ENCODE measurements at regions not wholly inside any gene's neighbourhood (a gene's known extent, or its start where the extent isn't known, plus 50 kb on each side); places are given as distances from the start of the nearest gene placed in this dataset.

- no peak for DNase-seq
These were observed 1507.1 kb downstream of the UQCRFS1 start for GRCh38 chr19:27705896-27706295.

- no peak for DNase-seq
These were observed 1518.4 kb downstream of the UQCRFS1 start for GRCh38 chr19:27694361-27695055.

- DNase-seq: no peak
These were observed 1521.0 kb downstream of the UQCRFS1 start for GRCh38 chr19:27691991-27692390.

- no peak for DNase-seq
These were observed 1523.2 kb downstream of the UQCRFS1 start for GRCh38 chr19:27689734-27690241.

GRCh38 chr19:27684293-27684692, 1528.7 kb downstream of the UQCRFS1 start:
- no peak for DNase-seq

GRCh38 chr19:27681972-27682371, 1531.0 kb downstream of the UQCRFS1 start:
- DNase-seq: no peak

- no peak for DNase-seq
These were observed 1533.0 kb downstream of the UQCRFS1 start for GRCh38 chr19:27679905-27680304.

- DNase-seq: no peak
These were observed 1533.6 kb downstream of the UQCRFS1 start for GRCh38 chr19:27679399-27679798.

- no peak for DNase-seq
These were observed 1536.1 kb downstream of the UQCRFS1 start for GRCh38 chr19:27676877-27677276.

GRCh38 chr19:27676334-27676733, 1536.6 kb downstream of the UQCRFS1 start:
- DNase-seq: no peak

GRCh38 chr19:27675771-27676170, 1537.2 kb downstream of the UQCRFS1 start:
- DNase-seq: no peak

- no peak for DNase-seq
These were observed 1538.2 kb downstream of the UQCRFS1 start for GRCh38 chr19:27674701-27675100.

GRCh38 chr19:27673986-27674385, 1539.0 kb downstream of the UQCRFS1 start:
- DNase-seq: no peak

- no peak for DNase-seq
These were observed 1540.5 kb downstream of the UQCRFS1 start for GRCh38 chr19:27672309-27673047.

GRCh38 chr19:27671876-27672275, 1541.1 kb downstream of the UQCRFS1 start:
- no peak for DNase-seq

GRCh38 chr19:27660428-27660827, 1552.5 kb downstream of the UQCRFS1 start:
- no peak for DNase-seq

- no peak for DNase-seq
These were observed 1555.5 kb downstream of the UQCRFS1 start for GRCh38 chr19:27657271-27658051.

- DNase-seq: no peak
These were observed 1558.5 kb downstream of the UQCRFS1 start for GRCh38 chr19:27654266-27654990.

GRCh38 chr19:27652796-27653195, 1560.2 kb downstream of the UQCRFS1 start:
- no peak for DNase-seq

GRCh38 chr19:27652281-27652680, 1560.7 kb downstream of the UQCRFS1 start:
- no peak for DNase-seq

- no peak for DNase-seq
These were observed 1565.5 kb downstream of the UQCRFS1 start for GRCh38 chr19:27647423-27647822.

- DNase-seq: no peak
These were observed 1577.5 kb downstream of the UQCRFS1 start for GRCh38 chr19:27635401-27635800.

GRCh38 chr19:27618006-27618405, 1594.9 kb downstream of the UQCRFS1 start:
- no peak for DNase-seq
